SK-N-SH (cell line): ENCODE measurements at regions not wholly inside any gene's neighbourhood (a gene's known extent, or its start where the extent isn't known, plus 50 kb on each side); places are given as distances from the start of the nearest gene placed in this dataset.

Experiments
- CTCF ChIA-PET: fragments of 300-600, 350-600 bp; formaldehyde crosslinking; extraction: SDS; loops from one replicate; lab custom pipeline; 2021; lab: Yijun Ruan, JAX
- POLR2A ChIA-PET: fragments of 350-600 bp; sonication (Branson Sonifier 250); formaldehyde crosslinking; extraction: SDS; loops from one replicate; lab custom pipeline; 2020; ENCODE audit warnings: antibody characterized with exemption, inconsistent platforms; lab: Yijun Ruan, JAX
- DNase-seq: peaks from one replicate; pipeline ENCODE4 v3.0.0; 2012
- H2AFZ ChIP-seq: fragments of 200-600 bp; sonication (generic); 2 replicates; pipeline ENCODE4 v1.8.1; 2016; ENCODE audit warnings: antibody characterized with exemption, mild to moderate bottlenecking, low read depth
- H3F3A ChIP-seq: fragments of 200-600 bp; sonication (generic); replicated peaks from 2 replicates; pipeline ENCODE3; 2016; ENCODE audit warnings: antibody characterized with exemption, mild to moderate bottlenecking; ENCODE audit not compliant: insufficient read depth
- H3K27ac ChIP-seq, 2 experiments: fragments of 200-500 bp in 1 of 2; fragments of 200-600 bp in 1 of 2; sonication (Bioruptor generic) in 1 of 2; sonication (generic), shearing (Covaris generic) in 1 of 2; 2 replicates each; pipeline versions ENCODE4 v1.5.1 to v1.6.1; 2014 to 2016; ENCODE audit warnings: low read depth in 2 of 2, inconsistent platforms in 1 of 2, low read length in 1 of 2, mild to moderate bottlenecking in 1 of 2, mixed read lengths in 1 of 2
- H3K27me3 ChIP-seq: fragments of 200-600 bp; sonication (generic), shearing (Covaris generic); 2 replicates; pipeline ENCODE4 v1.6.1; 2016; ENCODE audit warnings: mixed run types; ENCODE audit not compliant: insufficient read depth
- H3K36me3 ChIP-seq, 2 experiments: fragments of 200-500 bp in 1 of 2; fragments of 200-600 bp in 1 of 2; sonication (Bioruptor generic) in 1 of 2; sonication (generic) in 1 of 2; replicated peaks in 1 of 2; 2 replicates each; pipeline versions ENCODE3 to v1.5.1; 2014 to 2016; ENCODE audit warnings: low read length in 1 of 2, mild to moderate bottlenecking in 1 of 2; ENCODE audit not compliant: insufficient read depth in 2 of 2, control insufficient read depth in 1 of 2
- H3K4me1 ChIP-seq, 2 experiments: fragments of 200-500 bp in 1 of 2; fragments of 200-600 bp in 1 of 2; sonication (Bioruptor generic) in 1 of 2; sonication (generic), shearing (Covaris generic) in 1 of 2; 2 replicates each; pipeline versions ENCODE4 v1.5.1 to v1.6.1; 2014 to 2016; ENCODE audit warnings: low read depth in 1 of 2, low read length in 1 of 2, mixed run types in 1 of 2; ENCODE audit not compliant: insufficient read depth in 2 of 2, control insufficient read depth in 1 of 2
- H3K4me2 ChIP-seq: fragments of 200-600 bp; sonication (generic), shearing (Covaris generic); 2 replicates; pipeline ENCODE4 v1.6.1; 2017; ENCODE audit warnings: mixed run types
- H3K4me3 ChIP-seq, 2 experiments: fragments of 200-500 bp in 1 of 2; fragments of 200-600 bp in 1 of 2; sonication (Bioruptor generic) in 1 of 2; sonication (generic), shearing (Covaris generic) in 1 of 2; 2 replicates each; pipeline versions ENCODE4 v1.5.1 to v1.8.1; 2014 to 2016; ENCODE audit warnings: low read depth in 2 of 2, inconsistent platforms in 1 of 2, low read length in 1 of 2, mild to moderate bottlenecking in 1 of 2, mixed read lengths in 1 of 2, moderate library complexity in 1 of 2
- H3K79me2 ChIP-seq: fragments of 200-600 bp; sonication (generic); 2 replicates; pipeline ENCODE4 v1.8.1; 2017; ENCODE audit warnings: mild to moderate bottlenecking; ENCODE audit not compliant: insufficient read depth
- H3K9ac ChIP-seq: fragments of 200-600 bp; sonication (generic); 2 replicates; pipeline ENCODE4 v1.6.1; 2017; ENCODE audit warnings: mixed run types
- H3K9me2 ChIP-seq: fragments of 200-600 bp; sonication (generic); 2 replicates; pipeline ENCODE4 v1.6.1; 2017; ENCODE audit warnings: mixed run types
- H3K9me3 ChIP-seq: fragments of 200-600 bp; sonication (generic); 2 replicates; pipeline ENCODE4 v1.6.1; 2017; ENCODE audit warnings: mixed run types, mild to moderate bottlenecking, moderate library complexity
- H4K20me1 ChIP-seq: fragments of 200-600 bp; sonication (generic); 2 replicates; pipeline ENCODE4 v1.6.1; 2017; ENCODE audit warnings: mild to moderate bottlenecking, mixed run types; ENCODE audit not compliant: insufficient read depth
- ELF1 ChIP-seq: IDR thresholded peaks from 2 replicates; pipeline ENCODE4 v1.4.0; 2012
- FOXJ3 ChIP-seq: sonication (generic); formaldehyde crosslinking; IDR thresholded peaks from 2 replicates; pipeline ENCODE4 v1.5.1; 2020; ENCODE audit warnings: mild to moderate bottlenecking, missing genetic modification reagents
- MAX ChIP-seq: IDR thresholded peaks from 2 replicates; pipeline ENCODE4 v1.4.0; 2012; ENCODE audit warnings: low read depth
- MEF2A ChIP-seq: IDR thresholded peaks from 2 replicates; pipeline ENCODE4 v1.4.0; 2012; ENCODE audit warnings: low read depth, borderline replicate concordance
- MXI1 ChIP-seq: IDR thresholded peaks from 2 replicates; pipeline ENCODE4 v1.6.1; 2012; ENCODE audit warnings: mild to moderate bottlenecking, low read depth, low read length, improper control_type of control experiment
- NFIC ChIP-seq: IDR thresholded peaks from 2 replicates; pipeline ENCODE4 v1.4.0; 2012; ENCODE audit warnings: borderline replicate concordance
- POLR2AphosphoS5 ChIP-seq: IDR thresholded peaks from 2 replicates; pipeline ENCODE4 v1.6.1; 2012; ENCODE audit warnings: low read depth, low read length
- RCOR1 ChIP-seq: fragments of 150-350 bp; IDR thresholded peaks from 2 replicates; pipeline ENCODE4 v1.6.1; 2017; ENCODE audit warnings: antibody characterized with exemption, low read length
- REST ChIP-seq: IDR thresholded peaks from 2 replicates; pipeline ENCODE4 v1.6.1; 2012; ENCODE audit warnings: mild to moderate bottlenecking, low read depth, low read length, moderate library complexity
- RFX5 ChIP-seq: IDR thresholded peaks from 2 replicates; pipeline ENCODE4 v1.6.1; 2012; ENCODE audit warnings: mild to moderate bottlenecking, improper control_type of control experiment, low read length
- RXRA ChIP-seq: IDR thresholded peaks from 2 replicates; pipeline ENCODE4 v1.4.0; 2012; ENCODE audit warnings: low read depth, mild to moderate bottlenecking, borderline replicate concordance
- TEAD4 ChIP-seq: IDR thresholded peaks from 2 replicates; pipeline ENCODE4 v1.4.0; 2012; ENCODE audit warnings: mild to moderate bottlenecking, borderline replicate concordance; ENCODE audit not compliant: insufficient read depth
- WGBS: methylation state at CpG from one replicate; pipeline ENCODE4 v1.1.6; 2017; ENCODE audit warnings: low lambda C conversion rate; 5-methylcytosine and 5-hydroxymethylcytosine counted together
- TF ChIP-seq, protein P1 (sequence below): fragments of 150-350 bp; IDR thresholded peaks from 2 replicates; pipeline ENCODE4 v1.6.1; 2016; ENCODE audit warnings: mild to moderate bottlenecking, low read depth, low read length
- TF ChIP-seq, protein P2 (sequence below): fragments of 150-350 bp; IDR thresholded peaks from 2 replicates; pipeline ENCODE4 v1.6.1; 2017; ENCODE audit warnings: antibody characterized with exemption, low read length, low read depth, borderline replicate concordance
- TF ChIP-seq, protein P3 (sequence below): IDR thresholded peaks from 2 replicates; pipeline ENCODE4 v1.4.0; 2012; ENCODE audit warnings: low read depth, borderline replicate concordance

DNA sequence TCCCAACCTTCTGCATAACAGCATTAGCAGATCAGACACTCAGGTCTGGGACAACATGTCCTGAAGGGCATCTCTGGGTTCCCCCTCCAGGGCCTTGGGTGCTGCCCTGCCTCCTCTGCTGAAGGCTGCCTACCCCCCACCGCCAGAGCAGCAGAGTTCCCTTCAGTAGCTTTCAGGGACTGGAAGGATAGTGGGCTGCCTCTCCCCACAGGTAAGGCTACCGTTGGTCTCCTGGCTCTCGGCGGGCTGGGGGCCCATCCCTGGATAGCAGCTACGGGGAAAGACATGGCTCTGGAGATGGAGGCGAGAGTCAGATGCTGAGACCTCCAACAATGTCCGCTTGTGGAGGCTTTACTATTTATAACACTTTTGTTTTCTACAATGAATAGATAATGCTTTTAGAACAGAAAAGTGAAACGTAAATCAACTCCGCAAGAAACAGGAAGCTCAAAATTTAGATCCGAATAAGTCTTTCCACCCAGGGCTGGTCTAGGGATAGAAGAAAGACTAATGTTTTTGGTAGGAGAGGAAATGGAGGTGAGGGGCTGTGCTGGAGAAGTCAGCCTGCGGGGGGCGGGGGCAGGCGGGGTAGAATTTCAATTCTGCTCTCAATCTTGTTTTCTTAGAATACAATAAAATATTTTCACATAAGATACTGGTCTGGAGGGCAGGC, 58.4 kb downstream of the ARL4C start:
- H3K27ac ChIP-seq = no peak overlapping the region
- H3K4me1 ChIP-seq = peaks cover 0 to 7% of the 10 kb centered on the region in 2 experiments; a peak in 1 of 4 replicates
- H2AFZ ChIP-seq = no peak overlapping the region
- no peak for DNase-seq
- H3K9me3 ChIP-seq = no peaks in the 10 kb centered on the region
- ChIA-PET CTCF (interaction anchor here (1.3 to 1.4 kb wide), 2 partner anchors 16 to 149 kb away, joined by 3 read pairs; no protein-coding TSS in a partner anchor), POLR2A (no interaction called here)
- no peaks in the 10 kb centered on the region for H4K20me1 ChIP-seq
- no peaks in the 10 kb centered on the region for H3K79me2 ChIP-seq
- H3K36me3 ChIP-seq = no peaks in the 10 kb centered on the region
- 92% methylated on average over 9 of the region's 13 CpGs for WGBS
- no peak for TF ChIP-seq POLR2AphosphoS5
- TF ChIP-seq, protein P1, sequence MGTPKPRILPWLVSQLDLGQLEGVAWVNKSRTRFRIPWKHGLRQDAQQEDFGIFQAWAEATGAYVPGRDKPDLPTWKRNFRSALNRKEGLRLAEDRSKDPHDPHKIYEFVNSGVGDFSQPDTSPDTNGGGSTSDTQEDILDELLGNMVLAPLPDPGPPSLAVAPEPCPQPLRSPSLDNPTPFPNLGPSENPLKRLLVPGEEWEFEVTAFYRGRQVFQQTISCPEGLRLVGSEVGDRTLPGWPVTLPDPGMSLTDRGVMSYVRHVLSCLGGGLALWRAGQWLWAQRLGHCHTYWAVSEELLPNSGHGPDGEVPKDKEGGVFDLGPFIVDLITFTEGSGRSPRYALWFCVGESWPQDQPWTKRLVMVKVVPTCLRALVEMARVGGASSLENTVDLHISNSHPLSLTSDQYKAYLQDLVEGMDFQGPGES = no peak
- TF ChIP-seq MEF2A = no peak
- no peak for TF ChIP-seq REST
- TF ChIP-seq RXRA = no peak
- TF ChIP-seq MAX = no peak
- TF ChIP-seq NFIC = no peak
- no peak for TF ChIP-seq RFX5
- no peak for TF ChIP-seq TEAD4
- TF ChIP-seq MXI1 = no peak
- TF ChIP-seq ELF1 = no peak
- TF ChIP-seq, protein P2, sequence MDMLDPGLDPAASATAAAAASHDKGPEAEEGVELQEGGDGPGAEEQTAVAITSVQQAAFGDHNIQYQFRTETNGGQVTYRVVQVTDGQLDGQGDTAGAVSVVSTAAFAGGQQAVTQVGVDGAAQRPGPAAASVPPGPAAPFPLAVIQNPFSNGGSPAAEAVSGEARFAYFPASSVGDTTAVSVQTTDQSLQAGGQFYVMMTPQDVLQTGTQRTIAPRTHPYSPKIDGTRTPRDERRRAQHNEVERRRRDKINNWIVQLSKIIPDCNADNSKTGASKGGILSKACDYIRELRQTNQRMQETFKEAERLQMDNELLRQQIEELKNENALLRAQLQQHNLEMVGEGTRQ = no peak
- TF ChIP-seq, protein P3, sequence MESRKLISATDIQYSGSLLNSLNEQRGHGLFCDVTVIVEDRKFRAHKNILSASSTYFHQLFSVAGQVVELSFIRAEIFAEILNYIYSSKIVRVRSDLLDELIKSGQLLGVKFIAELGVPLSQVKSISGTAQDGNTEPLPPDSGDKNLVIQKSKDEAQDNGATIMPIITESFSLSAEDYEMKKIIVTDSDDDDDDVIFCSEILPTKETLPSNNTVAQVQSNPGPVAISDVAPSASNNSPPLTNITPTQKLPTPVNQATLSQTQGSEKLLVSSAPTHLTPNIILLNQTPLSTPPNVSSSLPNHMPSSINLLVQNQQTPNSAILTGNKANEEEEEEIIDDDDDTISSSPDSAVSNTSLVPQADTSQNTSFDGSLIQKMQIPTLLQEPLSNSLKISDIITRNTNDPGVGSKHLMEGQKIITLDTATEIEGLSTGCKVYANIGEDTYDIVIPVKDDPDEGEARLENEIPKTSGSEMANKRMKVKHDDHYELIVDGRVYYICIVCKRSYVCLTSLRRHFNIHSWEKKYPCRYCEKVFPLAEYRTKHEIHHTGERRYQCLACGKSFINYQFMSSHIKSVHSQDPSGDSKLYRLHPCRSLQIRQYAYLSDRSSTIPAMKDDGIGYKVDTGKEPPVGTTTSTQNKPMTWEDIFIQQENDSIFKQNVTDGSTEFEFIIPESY = no peak
- TF ChIP-seq FOXJ3 (CRISPR knock-in tag) = no peak
- TF ChIP-seq RCOR1 = no peak
- H3K9me2 ChIP-seq = no peaks in the 10 kb centered on the region
- H3K9ac ChIP-seq = no peak overlapping the region
- H3K4me2 ChIP-seq = no peak overlapping the region
- H3K27me3 ChIP-seq = no peaks in the 10 kb centered on the region
- H3K4me3 ChIP-seq = no peak overlapping the region
- H3F3A ChIP-seq = no peaks in the 10 kb centered on the region
